Cardiac muscle cell (in vitro differentiated cells and primary cell): ENCODE measurements at regions not wholly inside any gene's neighbourhood (a gene's known extent, or its start where the extent isn't known, plus 50 kb on each side); places are given as distances from the start of the nearest gene placed in this dataset.

Source experiments
- DNase-seq, 2 donors: peaks; one replicate each; pipeline versions ENCODE4 v3.0.0 to v3.0.0-alpha.2; 2010 to 2017; ENCODE audit warnings: low read depth in 1 of 2, low spot score in 1 of 2
- H3K27ac ChIP-seq: fragments of 200-600 bp; sonication (generic); 2 replicates; pipeline ENCODE4 v1.5.1; 2016
- H3K27me3 ChIP-seq: fragments of 200-600 bp; sonication (generic); 2 replicates; pipeline ENCODE4 v1.6.0; 2016; ENCODE audit warnings: control low read depth
- H3K36me3 ChIP-seq: fragments of 200-600 bp; sonication (generic); 2 replicates; pipeline ENCODE4 v1.5.1; 2016; ENCODE audit warnings: control low read depth
- H3K4me1 ChIP-seq: fragments of 200-600 bp; sonication (generic); 2 replicates; pipeline ENCODE4 v1.8.1; 2017; ENCODE audit warnings: low read depth, mild to moderate bottlenecking, mixed run types
- H3K4me3 ChIP-seq: fragments of 200-600 bp; sonication (generic); 2 replicates; pipeline ENCODE4 v1.5.1; 2016; ENCODE audit warnings: mild to moderate bottlenecking
- H3K9me3 ChIP-seq: fragments of 200-600 bp; sonication (generic); 2 replicates; pipeline ENCODE4 v1.5.1; 2017; ENCODE audit warnings: low read depth, mild to moderate bottlenecking, control low read depth
- TF ChIP-seq, protein P1 (sequence below): IDR thresholded peaks from 2 replicates; pipeline ENCODE4 v1.5.1; 2012; ENCODE audit warnings: low read depth, mild to moderate bottlenecking, low read length

DNA sequence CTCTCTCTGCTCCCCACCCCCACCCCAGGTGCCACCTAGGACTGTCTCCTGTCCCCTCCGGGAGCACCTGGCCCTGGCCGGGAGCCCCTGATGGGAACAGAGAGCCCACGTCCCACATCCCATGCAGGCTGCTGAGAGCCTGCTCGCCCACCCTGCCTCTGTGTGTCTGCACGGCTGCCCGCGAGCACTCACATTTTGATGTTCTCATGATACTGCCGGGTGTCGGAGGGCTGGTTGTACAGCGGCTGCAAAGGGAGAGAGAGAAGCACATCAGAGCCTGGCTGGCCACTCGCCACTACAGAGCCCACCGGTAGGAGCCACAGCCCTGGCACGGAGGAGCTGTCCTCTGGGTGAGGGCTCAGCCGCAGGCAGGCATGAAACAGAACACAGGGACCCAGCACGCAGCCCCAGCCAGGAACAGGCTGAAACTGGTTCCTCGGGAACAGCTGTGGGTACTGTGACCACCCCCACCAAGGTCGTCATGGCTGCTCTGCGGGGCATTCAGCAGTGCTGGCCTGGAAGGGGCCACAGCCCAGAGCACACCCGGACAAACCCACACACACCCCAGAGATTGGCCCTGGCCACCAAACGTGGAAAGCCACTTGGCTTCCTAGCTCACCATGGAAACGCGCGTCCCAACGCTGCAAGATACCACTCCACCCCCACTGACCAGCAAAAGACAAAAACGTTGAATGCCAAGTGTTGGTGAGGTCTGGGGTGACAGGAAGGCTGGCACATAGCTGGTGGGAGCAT lies 117.6 kb downstream of the NCOR2 start:
- H3K36me3 ChIP-seq = peaks cover 7% of the 10 kb centered on the region
- H3K9me3 ChIP-seq = no peaks in the 10 kb centered on the region
- no peak overlapping the region for H3K4me3 ChIP-seq
- DNase-seq = no peak
- TF ChIP-seq, protein P1, sequence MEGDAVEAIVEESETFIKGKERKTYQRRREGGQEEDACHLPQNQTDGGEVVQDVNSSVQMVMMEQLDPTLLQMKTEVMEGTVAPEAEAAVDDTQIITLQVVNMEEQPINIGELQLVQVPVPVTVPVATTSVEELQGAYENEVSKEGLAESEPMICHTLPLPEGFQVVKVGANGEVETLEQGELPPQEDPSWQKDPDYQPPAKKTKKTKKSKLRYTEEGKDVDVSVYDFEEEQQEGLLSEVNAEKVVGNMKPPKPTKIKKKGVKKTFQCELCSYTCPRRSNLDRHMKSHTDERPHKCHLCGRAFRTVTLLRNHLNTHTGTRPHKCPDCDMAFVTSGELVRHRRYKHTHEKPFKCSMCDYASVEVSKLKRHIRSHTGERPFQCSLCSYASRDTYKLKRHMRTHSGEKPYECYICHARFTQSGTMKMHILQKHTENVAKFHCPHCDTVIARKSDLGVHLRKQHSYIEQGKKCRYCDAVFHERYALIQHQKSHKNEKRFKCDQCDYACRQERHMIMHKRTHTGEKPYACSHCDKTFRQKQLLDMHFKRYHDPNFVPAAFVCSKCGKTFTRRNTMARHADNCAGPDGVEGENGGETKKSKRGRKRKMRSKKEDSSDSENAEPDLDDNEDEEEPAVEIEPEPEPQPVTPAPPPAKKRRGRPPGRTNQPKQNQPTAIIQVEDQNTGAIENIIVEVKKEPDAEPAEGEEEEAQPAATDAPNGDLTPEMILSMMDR = no peak
- H3K27ac ChIP-seq = no peak overlapping the region
- peaks cover 14% of the 10 kb centered on the region for H3K4me1 ChIP-seq
- H3K27me3 ChIP-seq = no peaks in the 10 kb centered on the region

DNA sequence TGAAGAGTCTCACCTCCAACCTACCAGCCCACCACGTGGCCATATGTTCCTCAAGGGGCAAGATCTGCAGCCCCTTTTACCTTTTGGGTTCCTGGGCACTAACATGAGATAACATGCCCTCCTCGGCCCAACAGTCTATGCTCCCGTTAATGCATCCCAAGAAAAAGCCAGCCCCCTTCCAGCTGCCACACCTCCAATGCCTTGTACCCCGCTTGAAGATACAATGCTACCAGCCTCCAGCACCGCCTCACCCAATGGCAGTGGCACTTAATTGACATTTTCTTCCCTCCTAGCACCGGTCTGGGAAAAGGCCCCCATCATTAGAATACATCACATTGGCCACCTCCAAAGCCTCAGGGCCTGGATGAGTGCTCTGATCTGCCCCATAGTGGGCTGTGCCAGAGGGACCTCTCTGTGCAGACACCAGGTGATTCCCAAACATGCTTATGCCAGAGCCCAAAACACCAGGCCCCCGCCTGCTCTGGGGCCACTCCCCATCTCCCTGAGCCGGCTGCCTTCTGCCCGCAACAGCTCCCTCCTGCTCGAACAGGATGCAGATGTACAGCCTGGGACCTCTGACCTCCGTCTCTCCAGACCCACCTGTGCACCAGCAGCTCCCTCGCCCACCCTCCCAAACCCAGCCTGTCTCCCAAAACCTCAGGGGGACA lies 118.3 kb downstream of the NCOR2 start:
- TF ChIP-seq, protein P1 = no peak
- no peaks in the 10 kb centered on the region for H3K27me3 ChIP-seq
- peaks cover 13% of the 10 kb centered on the region for H3K4me1 ChIP-seq
- DNase-seq = no peak
- no peak overlapping the region for H3K27ac ChIP-seq
- no peaks in the 10 kb centered on the region for H3K9me3 ChIP-seq
- H3K36me3 ChIP-seq = peaks cover 7% of the 10 kb centered on the region
- H3K4me3 ChIP-seq = no peak overlapping the region

DNA sequence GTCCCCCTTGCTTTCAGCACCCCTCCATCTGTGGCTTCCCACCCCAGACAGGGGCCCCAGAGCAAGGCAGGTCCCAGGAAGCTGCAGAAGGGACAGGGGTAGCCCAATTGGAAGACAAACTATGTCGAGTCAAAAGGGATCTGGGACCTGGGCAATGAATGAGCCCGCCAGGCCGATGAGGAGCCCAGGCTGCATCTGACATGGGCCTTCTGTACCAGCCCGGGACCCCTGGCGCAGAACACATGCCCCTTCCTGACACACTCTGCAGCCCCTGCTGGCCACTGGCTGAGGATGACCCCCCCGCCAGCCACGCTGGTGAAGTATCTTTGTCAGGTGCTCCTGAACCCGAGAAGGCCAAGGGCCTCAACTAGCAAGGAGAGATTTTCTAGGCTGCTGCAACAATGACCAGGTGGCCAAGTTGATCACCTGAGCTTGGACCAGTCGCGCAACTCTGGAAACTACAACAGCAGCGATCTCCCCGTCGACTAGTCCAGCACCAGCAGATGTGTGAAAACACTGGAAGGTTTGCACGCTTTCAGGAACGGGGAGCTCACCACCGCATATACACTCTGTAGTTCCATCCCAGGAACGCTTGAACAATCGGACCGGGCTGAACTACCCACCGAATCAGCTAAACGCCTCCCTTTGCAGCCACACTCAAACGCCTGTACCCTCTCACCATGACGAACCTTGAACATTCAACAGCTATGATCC lies 119.0 kb downstream of the NCOR2 start:
- Histone ChIP-seq H3K27me3 (no peaks in the 10 kb centered on the region), H3K36me3 (peaks cover 11% of the 10 kb centered on the region), H3K4me1 (peaks cover 6% of the 10 kb centered on the region)

DNA sequence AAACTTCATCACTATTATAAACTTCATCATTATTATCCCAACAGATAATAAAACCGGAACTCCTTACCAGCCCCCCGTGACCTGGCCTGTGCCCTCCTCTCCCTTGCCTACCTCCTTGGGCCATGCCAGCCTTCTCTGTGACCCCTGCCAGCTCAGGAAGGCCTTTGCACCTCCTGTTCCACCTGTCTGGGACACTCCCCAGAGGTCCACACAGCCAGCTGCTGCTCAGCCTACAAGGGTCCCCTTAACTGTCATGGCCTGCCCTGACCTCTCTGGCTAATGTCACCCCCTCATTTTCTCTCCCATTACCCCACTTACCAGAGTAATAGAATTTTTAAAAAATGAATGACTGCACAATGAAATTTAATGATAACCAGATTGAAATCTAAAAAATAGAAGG lies 121.0 kb downstream of the NCOR2 start:
- Histone ChIP-seq H3K9me3 (no peaks in the 10 kb centered on the region), H3K4me3 (no peak overlapping the region), H3K36me3 (peaks cover 11% of the 10 kb centered on the region), H3K27me3 (no peaks in the 10 kb centered on the region), H3K4me1 (no peaks in the 10 kb centered on the region), H3K27ac (no peak overlapping the region)
- no peak for DNase-seq
- TF ChIP-seq, protein P1 = no peak

More for the DNA sequence above, 119.0 kb downstream of the NCOR2 start:
- H3K27ac ChIP-seq = no peak overlapping the region
- TF ChIP-seq, protein P1 = no peak
- no peak for DNase-seq
- no peaks in the 10 kb centered on the region for H3K9me3 ChIP-seq
- H3K4me3 ChIP-seq = no peak overlapping the region

DNA sequence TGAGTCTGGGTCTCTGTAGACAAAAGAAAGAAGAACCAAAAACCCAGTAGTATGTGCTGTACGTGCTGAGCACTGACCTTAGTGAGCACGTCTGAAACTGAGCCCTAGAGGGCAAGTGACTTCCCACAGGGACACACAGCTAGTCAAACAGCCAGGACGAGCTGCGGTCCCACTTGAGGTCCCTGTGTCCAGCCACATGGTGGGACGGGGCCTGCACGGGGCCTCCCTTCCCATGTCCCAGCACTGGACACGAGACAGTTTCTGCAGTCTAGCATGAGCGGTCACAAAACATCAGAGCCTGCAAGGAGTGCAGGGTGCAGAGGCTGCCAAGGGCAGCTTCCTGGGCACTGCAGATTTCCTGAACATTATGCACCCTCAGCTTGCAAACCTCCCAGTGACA lies 121.6 kb downstream of the NCOR2 start:
- DNase-seq = no peak
- Histone ChIP-seq H3K9me3 (no peaks in the 10 kb centered on the region), H3K4me3 (no peak overlapping the region), H3K27ac (no peak overlapping the region), H3K36me3 (peaks cover 11% of the 10 kb centered on the region), H3K4me1 (no peaks in the 10 kb centered on the region), H3K27me3 (no peaks in the 10 kb centered on the region)
- TF ChIP-seq, protein P1 = no peak
